CD4-positive, alpha-beta T cell (primary cell): ENCODE measurements at regions not wholly inside any gene's neighbourhood (a gene's known extent, or its start where the extent isn't known, plus 50 kb on each side); places are given as distances from the start of the nearest gene placed in this dataset.

Experiments used
- ATAC-seq: fragments of 200-7000 bp; cut with Tn5 transposase; one replicate; pipeline ENCODE4 v1.10.0; 2022; ENCODE audit warnings: mild to moderate bottlenecking; ENCODE audit not compliant: poor library complexity
- CTCF ChIA-PET: fragments of 350-600 bp; sonication (Branson Sonifier 250); formaldehyde crosslinking; loops from one replicate; lab custom pipeline; 2021; ENCODE audit warnings: antibody characterized with exemption, inconsistent platforms; lab: Charles Lee
- POLR2A ChIA-PET: fragments of 350-600 bp; sonication (Branson Sonifier 250); formaldehyde crosslinking; loops from one replicate; lab custom pipeline; 2021; ENCODE audit warnings: antibody characterized with exemption, inconsistent platforms; lab: Charles Lee
- DNase-seq, 14 experiments: peaks; one replicate each; pipeline ENCODE4 v3.0.0-alpha.2; 2013 to 2020; ENCODE audit warnings: mixed read lengths in 2 of 14
- H3K27ac ChIP-seq, 2 donors: one replicate each; pipeline versions ENCODE4 v1.5.1 to v1.7.0; 2013; ENCODE audit warnings: low read length in 2 of 2, low read depth in 1 of 2, mild to moderate bottlenecking in 1 of 2
- H3K27me3 ChIP-seq, 2 experiments: 1 replicate in 1 of 2; 2 replicates in 1 of 2; pipeline versions ENCODE4 v1.6.1 to v1.7.0; 2013; ENCODE audit warnings: low read length in 2 of 2, control low read depth in 1 of 2, mild to moderate bottlenecking in 1 of 2, moderate library complexity in 1 of 2; ENCODE audit not compliant: insufficient read depth in 2 of 2, control insufficient read depth in 1 of 2
- H3K36me3 ChIP-seq: one replicate; pipeline ENCODE4 v1.6.1; 2013; ENCODE audit warnings: low read length, control low read depth; ENCODE audit not compliant: insufficient read depth
- H3K4me1 ChIP-seq: one replicate; pipeline ENCODE4 v1.6.1; 2013; ENCODE audit warnings: low read length, control low read depth; ENCODE audit not compliant: insufficient read depth
- H3K4me3 ChIP-seq: one replicate; pipeline ENCODE4 v1.5.1; 2013; ENCODE audit warnings: mild to moderate bottlenecking, low read length, moderate library complexity
- H3K9me3 ChIP-seq, 2 experiments: 1 replicate in 1 of 2; 2 replicates in 1 of 2; pipeline versions ENCODE4 v1.6.1 to v1.7.0; 2013; ENCODE audit warnings: low read length in 2 of 2, mild to moderate bottlenecking in 2 of 2, control low read depth in 1 of 2, moderate library complexity in 1 of 2; ENCODE audit not compliant: control insufficient read depth in 1 of 2, insufficient read depth in 1 of 2
- H3K27ac Mint-ChIP-seq: one replicate; pipeline ENCODE4 v1.8.0; 2020; ENCODE audit warnings: mixed read lengths
- H3K27me3 Mint-ChIP-seq: one replicate; pipeline ENCODE4 v1.8.0; 2021; ENCODE audit warnings: mixed read lengths
- H3K36me3 Mint-ChIP-seq: one replicate; pipeline ENCODE4 v1.8.0; 2021; ENCODE audit warnings: low read depth, mixed read lengths
- H3K4me1 Mint-ChIP-seq: one replicate; pipeline ENCODE4 v1.8.0; 2021; ENCODE audit warnings: low read depth, mixed read lengths
- H3K4me3 Mint-ChIP-seq: one replicate; pipeline ENCODE4 v1.8.0; 2020; ENCODE audit warnings: mild to moderate bottlenecking, mixed read lengths
- H3K9me3 Mint-ChIP-seq: one replicate; pipeline ENCODE4 v1.8.0; 2020; ENCODE audit warnings: mixed read lengths
- intact Hi-C, 2 experiments: fragments of 100-400 bp; cut with DNase I in 1 of 2; cut with micrococcal nuclease in 1 of 2; formaldehyde crosslinking; loops; one replicate each; pipeline versions ENCODE4 v1.15.1 to v1.9.0; 2023 to 2025; cut with DNase I, micrococcal nuclease
- TF ChIP-seq, protein P1 (sequence below): fragments of 200-600 bp; IDR thresholded peaks from one replicate; pipeline ENCODE4 v1.8.0; 2022; ENCODE audit warnings: antibody characterized with exemption, mild to moderate bottlenecking

DNA sequence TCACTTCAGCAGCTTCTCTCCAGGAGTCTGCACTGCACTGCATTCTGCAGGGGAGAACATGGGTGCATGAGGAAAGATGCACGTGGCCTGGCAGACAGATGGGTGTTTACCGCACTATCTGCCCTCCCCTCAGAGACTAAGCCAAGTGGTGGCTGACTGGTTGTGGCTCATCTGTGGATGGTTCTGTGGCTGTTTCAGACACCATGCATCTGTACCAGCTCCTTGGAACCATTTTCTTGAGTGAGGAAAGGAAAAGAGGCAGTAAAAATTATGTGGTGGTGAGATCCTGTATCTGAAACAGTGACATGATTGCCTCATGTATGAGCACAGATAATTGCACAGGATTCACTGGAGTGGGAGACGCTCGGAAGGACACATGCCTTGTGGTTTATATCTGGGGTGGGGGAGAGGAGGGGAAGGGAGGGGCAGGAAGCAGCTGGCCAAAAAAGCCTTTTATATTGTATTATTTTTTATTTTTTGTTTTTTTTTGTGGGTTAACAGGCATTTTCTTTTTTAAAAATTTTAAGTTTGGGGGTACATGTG is 161.7 kb downstream of the ERMARD start:
- H3K27ac Mint-ChIP-seq: no peak overlapping the region

DNA sequence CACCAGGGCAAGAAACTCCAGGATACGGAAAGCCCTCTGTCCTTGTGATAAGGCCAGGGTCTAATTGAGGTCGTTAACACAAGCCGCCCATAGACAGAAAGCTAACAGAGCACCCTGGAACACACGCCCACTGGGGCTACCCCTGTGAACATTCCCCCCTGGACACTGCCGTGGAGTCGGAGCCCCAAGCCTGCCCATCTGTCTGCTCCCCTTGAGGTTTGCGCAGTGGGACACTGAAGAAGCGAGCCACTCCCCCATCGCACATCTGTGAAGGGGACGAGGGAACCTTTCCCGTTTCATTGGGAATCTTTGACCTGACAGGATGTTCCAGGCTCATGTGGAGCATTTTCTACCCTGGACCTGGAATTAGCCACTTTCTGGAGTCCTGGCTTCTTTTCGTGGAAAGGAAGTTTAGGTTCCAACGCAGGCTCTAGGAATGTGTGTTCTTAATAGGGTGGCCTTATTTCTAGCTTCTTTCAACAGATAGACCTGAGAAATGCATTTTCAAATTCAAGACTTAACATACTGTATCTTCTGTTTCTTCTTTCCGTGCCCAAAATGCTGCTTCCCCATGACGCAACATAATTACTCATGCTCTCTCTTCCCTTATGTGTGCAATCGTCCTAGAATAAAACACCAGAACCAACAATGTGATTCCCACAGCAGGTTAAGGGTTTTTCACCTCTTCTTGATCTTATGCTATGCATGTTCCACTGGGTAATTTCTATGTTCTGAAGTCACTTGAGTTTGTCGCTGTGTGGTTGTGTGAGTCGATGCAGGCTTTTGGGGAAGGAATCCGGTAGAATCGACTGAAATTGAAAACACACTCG is 161.1 kb downstream of the ERMARD start:
- Mint-ChIP-seq H3K36me3 (no peaks in the 10 kb centered on the region), H3K27me3 (no peaks in the 10 kb centered on the region), H3K27ac (no peak overlapping the region), H3K4me1 (peaks cover 7% of the 10 kb centered on the region), H3K9me3 (no peaks in the 10 kb centered on the region), H3K4me3 (no peak overlapping the region)
- TF ChIP-seq, protein P1, sequence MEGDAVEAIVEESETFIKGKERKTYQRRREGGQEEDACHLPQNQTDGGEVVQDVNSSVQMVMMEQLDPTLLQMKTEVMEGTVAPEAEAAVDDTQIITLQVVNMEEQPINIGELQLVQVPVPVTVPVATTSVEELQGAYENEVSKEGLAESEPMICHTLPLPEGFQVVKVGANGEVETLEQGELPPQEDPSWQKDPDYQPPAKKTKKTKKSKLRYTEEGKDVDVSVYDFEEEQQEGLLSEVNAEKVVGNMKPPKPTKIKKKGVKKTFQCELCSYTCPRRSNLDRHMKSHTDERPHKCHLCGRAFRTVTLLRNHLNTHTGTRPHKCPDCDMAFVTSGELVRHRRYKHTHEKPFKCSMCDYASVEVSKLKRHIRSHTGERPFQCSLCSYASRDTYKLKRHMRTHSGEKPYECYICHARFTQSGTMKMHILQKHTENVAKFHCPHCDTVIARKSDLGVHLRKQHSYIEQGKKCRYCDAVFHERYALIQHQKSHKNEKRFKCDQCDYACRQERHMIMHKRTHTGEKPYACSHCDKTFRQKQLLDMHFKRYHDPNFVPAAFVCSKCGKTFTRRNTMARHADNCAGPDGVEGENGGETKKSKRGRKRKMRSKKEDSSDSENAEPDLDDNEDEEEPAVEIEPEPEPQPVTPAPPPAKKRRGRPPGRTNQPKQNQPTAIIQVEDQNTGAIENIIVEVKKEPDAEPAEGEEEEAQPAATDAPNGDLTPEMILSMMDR: no peak
- DNase-seq (peak in 2 of 14 experiments; percentile 39 to 44), ATAC-seq (no peak)
- Histone ChIP-seq H3K27me3 (no peaks in the 10 kb centered on the region), H3K4me3 (no peak overlapping the region), H3K4me1 (peaks cover 6% of the 10 kb centered on the region), H3K27ac (no peak overlapping the region), H3K36me3 (no peaks in the 10 kb centered on the region), H3K9me3 (no peaks in the 10 kb centered on the region)
- CTCF ChIA-PET: no interaction called here
- POLR2A ChIA-PET: no interaction called here
- intact Hi-C loops: no loop called here

More for the DNA sequence above, 161.7 kb downstream of the ERMARD start:
- no peaks in the 10 kb centered on the region for H3K36me3 Mint-ChIP-seq
- TF ChIP-seq, protein P1: no peak
- peaks cover 7% of the 10 kb centered on the region for H3K4me1 Mint-ChIP-seq
- H3K9me3 Mint-ChIP-seq: no peaks in the 10 kb centered on the region
- Histone ChIP-seq H3K27me3 (no peaks in the 10 kb centered on the region), H3K9me3 (no peaks in the 10 kb centered on the region), H3K27ac (no peak overlapping the region), H3K4me1 (peaks cover 6% of the 10 kb centered on the region), H3K4me3 (no peak overlapping the region), H3K36me3 (no peaks in the 10 kb centered on the region)
- ATAC-seq: no peak
- peak in 1 of 14 experiments; percentile 19 for DNase-seq
- CTCF ChIA-PET: no interaction called here
- POLR2A ChIA-PET: no interaction called here
- no peak overlapping the region for H3K4me3 Mint-ChIP-seq
- intact Hi-C loops: no loop called here
- no peaks in the 10 kb centered on the region for H3K27me3 Mint-ChIP-seq

DNA sequence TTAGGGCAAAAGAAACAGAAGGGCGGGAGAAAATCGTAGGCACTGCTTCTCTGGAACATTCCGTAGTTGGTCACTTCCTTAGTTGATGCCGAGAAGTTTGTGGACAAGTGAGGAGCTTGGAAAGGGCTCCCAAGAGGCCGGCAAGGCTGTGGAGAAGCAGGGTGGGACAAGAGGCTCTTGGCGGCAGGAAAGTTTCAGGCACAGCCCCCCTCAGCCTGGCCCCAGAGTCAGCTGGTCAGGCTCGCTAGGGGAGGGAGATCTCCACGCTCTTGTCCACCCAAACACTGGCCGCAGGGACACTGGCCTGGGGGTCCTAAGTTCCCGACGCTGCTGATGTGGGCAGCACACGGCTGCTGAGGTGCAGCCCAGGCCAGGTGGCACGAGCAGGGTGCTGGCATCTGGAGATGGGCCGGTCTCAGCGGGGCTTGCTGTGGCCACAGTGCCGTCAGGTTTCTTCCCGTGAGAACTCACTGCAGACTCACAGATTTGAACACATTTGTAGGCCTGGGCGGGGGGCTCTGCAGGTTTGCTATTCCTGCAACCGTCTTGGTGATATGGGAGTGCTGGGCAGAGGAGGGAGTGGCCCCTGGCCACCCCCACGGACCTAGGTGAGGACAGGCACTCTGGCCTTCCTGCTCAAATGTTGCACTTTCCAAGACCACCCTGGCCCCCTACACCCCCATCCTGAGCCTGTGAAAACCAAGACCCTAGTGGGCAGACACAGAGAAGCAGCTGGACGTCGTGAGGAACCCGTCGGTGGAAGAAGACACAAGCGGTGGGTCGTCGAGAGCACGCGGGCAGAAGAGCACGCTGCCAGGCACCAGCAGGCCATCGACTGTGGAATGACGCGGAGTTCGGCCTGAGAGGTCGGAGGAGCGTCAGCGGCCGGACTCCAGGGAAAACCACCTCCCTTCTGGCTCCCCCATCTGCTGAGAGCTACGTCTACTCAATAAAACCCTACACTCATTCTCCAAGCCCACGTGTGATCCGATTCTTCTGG is 160.1 kb downstream of the ERMARD start:
- ATAC-seq (no peak), DNase-seq (no peak)
- TF ChIP-seq, protein P1: no peak
- Mint-ChIP-seq H3K27ac (no peak overlapping the region), H3K4me1 (peaks cover 7% of the 10 kb centered on the region), H3K27me3 (no peaks in the 10 kb centered on the region), H3K4me3 (no peak overlapping the region), H3K9me3 (no peaks in the 10 kb centered on the region), H3K36me3 (no peaks in the 10 kb centered on the region)
- ChIA-PET CTCF (no interaction called here), POLR2A (no interaction called here)
- Histone ChIP-seq H3K4me3 (no peak overlapping the region), H3K27me3 (no peaks in the 10 kb centered on the region), H3K27ac (no peak overlapping the region), H3K36me3 (no peaks in the 10 kb centered on the region), H3K4me1 (peaks cover 6% of the 10 kb centered on the region), H3K9me3 (no peaks in the 10 kb centered on the region)
- intact Hi-C loops: no loop called here
